22Rv1 (cell line): ENCODE measurements at regions not wholly inside any gene's neighbourhood (a gene's known extent, or its start where the extent isn't known, plus 50 kb on each side); places are given as distances from the start of the nearest gene placed in this dataset.

Experiments
- ZFX ChIP-seq: fragments of 450-650 bp; IDR thresholded peaks from 2 replicates; pipeline ENCODE4 v1.6.1; 2017; ENCODE audit warnings: antibody characterized with exemption, borderline replicate concordance
- TF ChIP-seq, protein P1 (sequence below): fragments of 450-650 bp; IDR thresholded peaks from 2 replicates; pipeline ENCODE4 v1.5.1; 2017; ENCODE audit warnings: mild to moderate bottlenecking

- TF ChIP-seq, protein P1, sequence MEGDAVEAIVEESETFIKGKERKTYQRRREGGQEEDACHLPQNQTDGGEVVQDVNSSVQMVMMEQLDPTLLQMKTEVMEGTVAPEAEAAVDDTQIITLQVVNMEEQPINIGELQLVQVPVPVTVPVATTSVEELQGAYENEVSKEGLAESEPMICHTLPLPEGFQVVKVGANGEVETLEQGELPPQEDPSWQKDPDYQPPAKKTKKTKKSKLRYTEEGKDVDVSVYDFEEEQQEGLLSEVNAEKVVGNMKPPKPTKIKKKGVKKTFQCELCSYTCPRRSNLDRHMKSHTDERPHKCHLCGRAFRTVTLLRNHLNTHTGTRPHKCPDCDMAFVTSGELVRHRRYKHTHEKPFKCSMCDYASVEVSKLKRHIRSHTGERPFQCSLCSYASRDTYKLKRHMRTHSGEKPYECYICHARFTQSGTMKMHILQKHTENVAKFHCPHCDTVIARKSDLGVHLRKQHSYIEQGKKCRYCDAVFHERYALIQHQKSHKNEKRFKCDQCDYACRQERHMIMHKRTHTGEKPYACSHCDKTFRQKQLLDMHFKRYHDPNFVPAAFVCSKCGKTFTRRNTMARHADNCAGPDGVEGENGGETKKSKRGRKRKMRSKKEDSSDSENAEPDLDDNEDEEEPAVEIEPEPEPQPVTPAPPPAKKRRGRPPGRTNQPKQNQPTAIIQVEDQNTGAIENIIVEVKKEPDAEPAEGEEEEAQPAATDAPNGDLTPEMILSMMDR: no peak
- TF ChIP-seq ZFX: no peak
These were observed 208.5 kb upstream of the DIO2 start for GRCh38 chr14:80419769-80420168.
